DND-41 (cell line): ENCODE measurements at regions not wholly inside any gene's neighbourhood (a gene's known extent, or its start where the extent isn't known, plus 50 kb on each side); places are given as distances from the start of the nearest gene placed in this dataset.

Experiments
- ATAC-seq: fragments of 200-7000 bp; cut with Tn5 transposase; 3 replicates; pipeline ENCODE4 v1.9.1; 2021; ENCODE audit warnings: low read depth; ENCODE audit not compliant: insufficient read depth
- DNase-seq: peaks from one replicate; pipeline ENCODE4 v3.0.0-alpha.2; 2020
- H2AFZ ChIP-seq: 2 replicates; pipeline ENCODE4 v1.6.0; 2012; ENCODE audit warnings: low read depth, low read length
- H3K27ac ChIP-seq: 2 replicates; pipeline ENCODE4 v1.5.1; 2012; ENCODE audit warnings: low read length, inconsistent platforms
- H3K27me3 ChIP-seq: fragments of 200-600 bp; sonication (generic); 2 replicates; pipeline ENCODE4 v1.6.0; 2012; ENCODE audit warnings: low read length, mild to moderate bottlenecking, inconsistent platforms; ENCODE audit not compliant: insufficient read depth, poor library complexity
- H3K36me3 ChIP-seq: 2 replicates; pipeline ENCODE4 v1.5.1; 2012; ENCODE audit warnings: low read length, inconsistent platforms; ENCODE audit not compliant: insufficient read depth
- H3K4me1 ChIP-seq: 2 replicates; pipeline ENCODE4 v1.5.1; 2012; ENCODE audit warnings: mild to moderate bottlenecking, low read length; ENCODE audit not compliant: insufficient read depth
- H3K4me2 ChIP-seq: 2 replicates; pipeline ENCODE4 v1.6.0; 2012; ENCODE audit warnings: mild to moderate bottlenecking, moderate library complexity, low read length, inconsistent platforms; ENCODE audit not compliant: insufficient read depth
- H3K4me3 ChIP-seq, 2 experiments: fragments of 200-600 bp in 1 of 2; shearing (Covaris generic) in 1 of 2; 2 replicates each; pipeline ENCODE4 v1.5.1; 2012 to 2016; ENCODE audit warnings: inconsistent platforms in 2 of 2, low read length in 2 of 2, mild to moderate bottlenecking in 2 of 2, low read depth in 1 of 2, moderate library complexity in 1 of 2
- H3K79me2 ChIP-seq: 2 replicates; pipeline ENCODE4 v1.6.0; 2012; ENCODE audit warnings: low read length, inconsistent platforms; ENCODE audit not compliant: insufficient read depth
- H3K9ac ChIP-seq: 2 replicates; pipeline ENCODE4 v1.6.0; 2012; ENCODE audit warnings: low read depth, mild to moderate bottlenecking, inconsistent platforms, low read length, moderate library complexity
- H3K9me3 ChIP-seq: 2 replicates; pipeline ENCODE4 v1.5.1; 2012; ENCODE audit warnings: low read length, moderate library complexity, mild to moderate bottlenecking, inconsistent platforms; ENCODE audit not compliant: insufficient read depth, severe bottlenecking
- H4K20me1 ChIP-seq: 2 replicates; pipeline ENCODE4 v1.6.0; 2012; ENCODE audit warnings: low read length; ENCODE audit not compliant: insufficient read depth
- CTCF ChIP-seq: IDR thresholded peaks from 2 replicates; pipeline ENCODE4 v1.5.1; 2012; ENCODE audit warnings: borderline replicate concordance, low read length, moderate library complexity, mild to moderate bottlenecking; ENCODE audit not compliant: poor library complexity, severe bottlenecking; ENCODE audit errors: extremely low read depth
- EZH2 ChIP-seq: IDR thresholded peaks from 3 replicates; pipeline ENCODE4 v1.6.1; 2012; ENCODE audit warnings: borderline replicate concordance, low read depth, mild to moderate bottlenecking, moderate library complexity, low read length, inconsistent platforms; ENCODE audit not compliant: severe bottlenecking

GRCh38 chr4:96305030-96305429, 465.1 kb downstream of the PDHA2 start:
- no peak for ATAC-seq
- Histone ChIP-seq H3K4me3 (no peak overlapping the region), H4K20me1 (no peaks in the 10 kb centered on the region), H3K36me3 (0 out of 2 replicates have a peak, but pooled peaks cover 4% of the 10 kb centered on the region), H3K9ac (no peak overlapping the region), H3K27ac (no peak overlapping the region), H2AFZ (no peak overlapping the region), H3K79me2 (no peaks in the 10 kb centered on the region), H3K4me2 (no peak overlapping the region), H3K27me3 (no peaks in the 10 kb centered on the region), H3K4me1 (no peaks in the 10 kb centered on the region), H3K9me3 (peaks cover 15% of the 10 kb centered on the region)
- no peak for TF ChIP-seq EZH2
- no peak for DNase-seq

- Histone ChIP-seq H3K4me1 (no peaks in the 10 kb centered on the region), H3K27ac (no peak overlapping the region), H3K36me3 (0 out of 2 replicates have a peak, but pooled peaks cover 4% of the 10 kb centered on the region), H3K9me3 (peaks cover 14% of the 10 kb centered on the region), H2AFZ (0 out of 2 replicates have a peak overlapping the region, but pooled peaks have one; percentile 20), H3K9ac (no peak overlapping the region), H4K20me1 (no peaks in the 10 kb centered on the region), H3K79me2 (no peaks in the 10 kb centered on the region), H3K4me3 (no peak overlapping the region), H3K4me2 (no peak overlapping the region), H3K27me3 (no peaks in the 10 kb centered on the region)
- DNase-seq (no peak), ATAC-seq (no peak)
- TF ChIP-seq EZH2, result no peak
- no peak for TF ChIP-seq CTCF
These were observed 472.3 kb downstream of the PDHA2 start for GRCh38 chr4:96312046-96312685.

GRCh38 chr4:96315815-96316214, 475.9 kb downstream of the PDHA2 start:
- H4K20me1 ChIP-seq, result no peaks in the 10 kb centered on the region
- H3K27ac ChIP-seq, result no peak overlapping the region
- no peaks in the 10 kb centered on the region for H3K79me2 ChIP-seq
- H3K4me3 ChIP-seq, result no peak overlapping the region
- H3K9me3 ChIP-seq, result no peaks in the 10 kb centered on the region
- no peaks in the 10 kb centered on the region for H3K36me3 ChIP-seq
- no peak overlapping the region for H3K4me2 ChIP-seq
- DNase-seq (no peak), ATAC-seq (no peak)
- no peak overlapping the region for H3K9ac ChIP-seq
- no peaks in the 10 kb centered on the region for H3K4me1 ChIP-seq
- no peak for TF ChIP-seq CTCF
- H3K27me3 ChIP-seq, result no peaks in the 10 kb centered on the region
- no peak overlapping the region for H2AFZ ChIP-seq

- Histone ChIP-seq H3K4me1 (no peaks in the 10 kb centered on the region), H3K9me3 (no peaks in the 10 kb centered on the region), H4K20me1 (no peaks in the 10 kb centered on the region), H3K9ac (no peak overlapping the region), H3K4me2 (no peak overlapping the region), H3K36me3 (no peaks in the 10 kb centered on the region), H3K27ac (no peak overlapping the region), H3K79me2 (no peaks in the 10 kb centered on the region), H3K27me3 (no peaks in the 10 kb centered on the region), H2AFZ (no peak overlapping the region), H3K4me3 (no peak overlapping the region)
- ATAC-seq (no peak), DNase-seq (no peak)
- no peak for TF ChIP-seq EZH2
- TF ChIP-seq CTCF, result no peak
These were observed 476.9 kb downstream of the PDHA2 start for GRCh38 chr4:96316776-96317175.
